OCI-LY3 (cell line): ENCODE measurements at regions not wholly inside any gene's neighbourhood (a gene's known extent, or its start where the extent isn't known, plus 50 kb on each side); places are given as distances from the start of the nearest gene placed in this dataset.

ENCODE experiments used
- H2AFZ ChIP-seq: fragments of 200-600, 300-600 bp; shearing (Covaris generic); 2 replicates; pipeline ENCODE4 v1.6.0; 2014; ENCODE audit warnings: antibody characterized with exemption, low read depth, low read length
- H3K27ac ChIP-seq: fragments of 200-600, 300-600 bp; sonication (generic); 2 replicates; pipeline ENCODE4 v1.5.1; 2014; ENCODE audit warnings: mild to moderate bottlenecking, low read length, moderate library complexity, mixed read lengths
- H3K27me3 ChIP-seq: fragments of 200-600, 300-600 bp; sonication (generic); 2 replicates; pipeline ENCODE4 v1.6.1; 2014; ENCODE audit warnings: low read depth, low read length, mixed read lengths
- H3K36me3 ChIP-seq: fragments of 200-600, 300-600 bp; sonication (generic); replicated peaks from 2 replicates; pipeline ENCODE3; 2014; ENCODE audit warnings: low read depth, low read length, mixed read lengths
- H3K4me1 ChIP-seq: fragments of 300-600, 200-600 bp; sonication (generic); 2 replicates; pipeline ENCODE4 v1.6.1; 2014; ENCODE audit warnings: low read length, mixed read lengths
- H3K4me2 ChIP-seq: fragments of 200-600, 300-600 bp; sonication (generic); 2 replicates; pipeline ENCODE4 v1.6.1; 2014; ENCODE audit warnings: low read length, mixed read lengths
- H3K4me3 ChIP-seq: fragments of 300-600, 200-600 bp; sonication (generic); 2 replicates; pipeline ENCODE4 v1.5.1; 2014; ENCODE audit warnings: antibody characterized with exemption, mild to moderate bottlenecking, low read length, moderate library complexity
- H3K79me2 ChIP-seq: fragments of 300-600, 200-600 bp; shearing (Covaris generic); 2 replicates; pipeline ENCODE4 v1.6.1; 2014; ENCODE audit warnings: mild to moderate bottlenecking, low read length, mixed read lengths
- H3K9ac ChIP-seq: fragments of 300-600, 200-600 bp; shearing (Covaris generic); 2 replicates; pipeline ENCODE4 v1.6.0; 2014; ENCODE audit warnings: mild to moderate bottlenecking, low read length, moderate library complexity
- H3K9me3 ChIP-seq: fragments of 200-600, 300-600 bp; shearing (Covaris generic); 2 replicates; pipeline ENCODE4 v1.6.1; 2014; ENCODE audit warnings: low read length, mixed read lengths; ENCODE audit not compliant: insufficient read depth
- H4K20me1 ChIP-seq: fragments of 200-600, 300-600 bp; sonication (generic); 2 replicates; pipeline ENCODE4 v1.6.1; 2016; ENCODE audit warnings: low read length, mixed read lengths; ENCODE audit not compliant: insufficient read depth
- CTCF ChIP-seq: fragments of 200-600, 300-600 bp; sonication (generic); IDR thresholded peaks from 2 replicates; pipeline ENCODE4 v1.5.1; 2014; ENCODE audit warnings: antibody characterized with exemption, low read length, low read depth
- EZH2phosphoT487 ChIP-seq: fragments of 200-600 bp; shearing (Covaris generic); IDR thresholded peaks from 2 replicates; pipeline ENCODE4 v1.6.1; 2018; ENCODE audit warnings: antibody characterized with exemption, mixed run types, low read depth

GRCh38 chr2:82169379-82169778, 1864.8 kb upstream of the LRRTM1 start:
- Histone ChIP-seq H3K79me2 (no peaks in the 10 kb centered on the region), H4K20me1 (no peaks in the 10 kb centered on the region), H3K4me2 (no peak overlapping the region), H3K9me3 (no peaks in the 10 kb centered on the region; the same call in 1 of the 2 replicates), H3K27ac (no peak overlapping the region), H3K4me1 (no peaks in the 10 kb centered on the region; the same call in 1 of the 2 replicates), H3K27me3 (no peaks in the 10 kb centered on the region), H2AFZ (no peak overlapping the region), H3K36me3 (no peaks in the 10 kb centered on the region), H3K4me3 (no peak overlapping the region), H3K9ac (no peak overlapping the region)
- TF ChIP-seq EZH2phosphoT487 (no peak), CTCF (no peak)

- Histone ChIP-seq H3K27ac (no peak overlapping the region), H3K79me2 (no peaks in the 10 kb centered on the region), H3K9me3 (no peaks in the 10 kb centered on the region), H3K27me3 (no peaks in the 10 kb centered on the region), H4K20me1 (no peaks in the 10 kb centered on the region), H3K4me3 (no peak overlapping the region), H3K4me1 (no peaks in the 10 kb centered on the region; the same call in 1 of the 2 replicates), H2AFZ (no peak overlapping the region), H3K9ac (no peak overlapping the region), H3K36me3 (no peaks in the 10 kb centered on the region), H3K4me2 (no peak overlapping the region)
- TF ChIP-seq EZH2phosphoT487 (no peak), CTCF (no peak)
These were observed 1860.8 kb upstream of the LRRTM1 start for GRCh38 chr2:82165377-82165776.

GRCh38 chr2:82158150-82158549, 1853.6 kb upstream of the LRRTM1 start:
- Histone ChIP-seq H4K20me1 (no peaks in the 10 kb centered on the region), H3K79me2 (no peaks in the 10 kb centered on the region), H3K27ac (no peak overlapping the region), H3K9ac (no peak overlapping the region), H3K4me2 (no peak overlapping the region), H3K9me3 (no peaks in the 10 kb centered on the region), H3K4me1 (no peaks in the 10 kb centered on the region), H3K36me3 (no peaks in the 10 kb centered on the region), H3K4me3 (no peak overlapping the region), H3K27me3 (no peaks in the 10 kb centered on the region), H2AFZ (no peak overlapping the region)
- TF ChIP-seq EZH2phosphoT487 = no peak
- no peak for TF ChIP-seq CTCF

GRCh38 chr2:82155469-82155868, 1850.9 kb upstream of the LRRTM1 start:
- H3K4me1 ChIP-seq = no peaks in the 10 kb centered on the region
- H2AFZ ChIP-seq = no peak overlapping the region
- H4K20me1 ChIP-seq = no peaks in the 10 kb centered on the region
- H3K4me3 ChIP-seq = no peak overlapping the region
- H3K27me3 ChIP-seq = no peaks in the 10 kb centered on the region
- H3K4me2 ChIP-seq = no peak overlapping the region
- no peak overlapping the region for H3K9ac ChIP-seq
- H3K36me3 ChIP-seq = no peaks in the 10 kb centered on the region
- H3K27ac ChIP-seq = no peak overlapping the region
- TF ChIP-seq CTCF = no peak
- TF ChIP-seq EZH2phosphoT487 = no peak
- H3K79me2 ChIP-seq = no peaks in the 10 kb centered on the region
- H3K9me3 ChIP-seq = no peaks in the 10 kb centered on the region
